CD4-positive, alpha-beta T cell treated with Interleukin-1 beta for 1 hour (primary cell): ENCODE measurements at regions not wholly inside any gene's neighbourhood (a gene's known extent, or its start where the extent isn't known, plus 50 kb on each side); places are given as distances from the start of the nearest gene placed in this dataset.
"Not testable (repeated sequence)": the region's sequence is repeated elsewhere in the genome, so short reads cannot be mapped to it uniquely, and the experiment has no call there.

Experiments
- DNase-seq, 2 donors: peaks; one replicate each; pipeline ENCODE4 v3.0.0-alpha.2; 2020 to 2022

DNA sequence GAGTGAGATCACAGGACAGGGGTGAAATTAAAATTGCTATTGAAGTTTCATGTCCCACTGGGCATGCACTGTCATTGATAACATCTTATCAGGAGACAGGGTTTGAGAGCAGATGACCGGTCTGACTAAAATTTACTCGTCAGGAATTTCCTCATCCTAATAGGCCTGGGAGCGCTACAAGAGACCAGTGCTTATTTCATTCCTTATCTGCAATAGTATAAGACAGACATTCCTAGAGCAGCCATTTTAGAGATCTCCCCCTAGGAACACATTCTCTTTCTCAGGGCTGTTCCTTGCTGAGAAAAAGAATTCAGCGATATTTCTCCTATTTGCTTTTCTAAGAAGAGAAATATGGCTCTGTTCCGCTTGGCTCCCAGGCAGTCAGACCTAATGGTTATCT, 181.4 kb upstream of the ETV3 start:
- DNase-seq: no peak

GRCh38 chr1:157317229-157317628, 179.0 kb upstream of the ETV3 start:
- not testable (repeated sequence) for DNase-seq

DNA sequence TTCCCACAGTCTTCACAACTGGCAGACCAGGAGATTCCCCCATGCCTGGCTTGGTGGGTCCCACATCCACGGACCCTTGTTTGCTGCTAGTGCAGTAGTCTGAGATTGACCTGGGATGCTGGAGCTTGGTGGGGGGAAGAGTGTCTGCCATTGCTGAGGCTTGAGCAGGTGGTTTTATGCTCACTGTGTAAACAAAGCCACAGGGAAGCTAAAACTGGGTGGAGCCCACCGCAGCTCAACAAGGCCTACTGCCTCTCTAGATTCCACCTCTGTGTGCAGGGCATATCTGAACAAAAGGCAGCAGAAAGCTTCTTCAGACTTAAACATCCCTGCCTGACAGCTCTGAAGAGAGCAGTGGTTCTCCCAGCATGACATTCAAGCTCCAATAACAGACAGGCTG, 177.3 kb upstream of the ETV3 start:
- DNase-seq: no peak

- DNase-seq: no peak
These were observed 176.2 kb upstream of the ETV3 start for GRCh38 chr1:157314408-157314807.

DNA sequence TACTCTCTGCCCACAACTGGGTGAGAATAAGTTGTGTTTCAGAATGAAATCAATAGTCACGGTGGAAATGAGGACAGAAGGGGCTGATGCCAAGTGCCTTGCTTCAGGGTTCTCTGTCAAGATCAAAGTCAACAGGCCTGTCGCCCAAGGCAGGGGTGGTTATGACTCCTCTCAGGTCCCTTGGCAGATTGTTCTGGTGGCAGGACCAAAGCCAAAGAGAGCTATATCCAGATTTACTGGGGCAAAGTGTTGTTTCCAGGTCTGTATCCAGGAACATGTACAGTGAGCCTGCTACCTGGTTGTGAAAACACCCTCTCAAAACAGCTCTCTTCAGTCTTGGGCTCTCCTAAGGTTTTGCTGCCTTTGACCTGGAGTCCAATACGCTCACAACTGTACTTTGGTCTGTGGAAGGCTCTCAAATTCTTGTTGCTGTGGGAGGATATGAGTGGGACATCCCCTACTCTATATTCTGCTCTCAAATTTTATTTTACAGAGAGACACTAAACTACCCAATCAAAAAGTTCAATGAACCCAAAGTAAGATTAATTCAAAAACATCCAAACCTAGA, 175.1 kb upstream of the ETV3 start:
- no peak for DNase-seq

- DNase-seq: no peak
These were observed 174.1 kb upstream of the ETV3 start for GRCh38 chr1:157312082-157312812.

DNA sequence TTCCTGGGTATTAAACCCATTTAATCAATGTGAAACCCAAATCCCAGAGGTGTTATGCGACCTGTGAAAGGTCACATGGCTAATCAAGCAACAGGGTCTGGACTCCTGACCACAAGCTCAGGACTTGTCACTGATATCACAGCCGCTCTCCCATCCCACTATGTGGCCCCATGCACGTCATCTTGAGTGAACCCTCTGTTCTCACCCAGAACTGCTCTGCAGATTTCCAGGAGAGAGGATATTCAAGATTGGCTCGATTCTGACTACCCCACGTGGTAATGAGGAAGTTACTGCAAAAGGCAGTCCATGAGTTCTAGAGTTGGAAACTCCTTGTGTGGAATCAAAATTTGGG, 173.5 kb upstream of the ETV3 start:
- no peak for DNase-seq

GRCh38 chr1:157310805-157311729, 172.9 kb upstream of the ETV3 start:
- not testable (repeated sequence) for DNase-seq

GRCh38 chr1:157310401-157310800, 172.2 kb upstream of the ETV3 start:
- no peak for DNase-seq

DNA sequence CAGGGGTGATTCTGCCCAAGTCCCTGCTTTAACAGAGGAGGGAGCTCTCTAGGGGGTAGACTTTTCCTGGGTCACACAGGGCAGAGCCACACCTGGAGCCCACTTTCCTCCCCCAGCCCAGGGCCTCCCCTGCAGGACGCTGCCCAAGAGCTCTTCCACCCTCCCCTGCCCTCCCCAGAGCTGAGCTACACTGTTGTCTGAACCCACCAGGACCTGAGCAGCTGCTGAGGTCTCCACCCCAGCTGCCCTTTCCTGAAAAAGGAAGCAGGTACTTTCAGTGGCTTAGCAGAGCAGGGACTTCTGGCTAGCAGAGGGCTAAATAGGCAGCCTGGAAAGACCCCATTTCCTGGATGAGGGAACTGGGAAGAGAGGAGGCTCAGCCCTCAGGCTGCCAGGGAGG, 169.3 kb upstream of the ETV3 start:
- DNase-seq: no peak

GRCh38 chr1:157306896-157307295, 168.7 kb upstream of the ETV3 start:
- no peak for DNase-seq

GRCh38 chr1:157304271-157304670, 166.1 kb upstream of the ETV3 start:
- no peak for DNase-seq

DNA sequence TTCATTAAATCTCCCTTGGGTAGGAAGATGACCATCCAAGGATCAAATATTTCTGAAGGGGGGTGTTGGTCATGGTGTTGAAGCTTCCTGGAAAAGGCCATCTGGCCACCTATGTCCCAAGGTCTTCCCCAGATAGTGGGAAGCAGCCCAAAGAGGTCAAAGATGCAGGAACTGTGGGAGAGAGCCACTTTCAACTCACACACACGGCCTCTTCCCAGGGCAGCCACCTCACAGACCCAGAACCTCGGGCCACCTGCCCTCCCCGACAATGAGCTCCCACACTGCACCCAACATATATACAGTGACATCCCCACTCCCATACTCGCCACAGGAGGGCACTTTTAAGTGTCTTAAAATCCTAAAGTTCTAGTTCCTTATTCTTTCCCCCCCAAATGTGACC, 164.5 kb upstream of the ETV3 start:
- DNase-seq: no peak

DNA sequence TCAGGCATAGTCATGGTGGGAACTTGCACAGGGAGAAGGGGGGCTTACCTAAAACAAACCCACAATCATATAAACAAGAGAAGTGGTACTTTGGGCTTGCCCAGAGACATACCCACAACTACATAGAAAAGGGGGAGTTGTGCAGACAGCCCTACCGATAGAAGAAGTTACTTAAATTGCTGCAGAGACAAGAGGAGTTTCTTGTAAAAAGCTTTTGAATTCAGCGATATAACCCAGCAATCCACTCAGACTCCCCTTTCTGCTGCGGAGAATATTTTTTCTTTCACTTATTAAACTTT, 164.0 kb upstream of the ETV3 start:
- no peak for DNase-seq

- no peak for DNase-seq
These were observed 163.4 kb upstream of the ETV3 start for GRCh38 chr1:157301477-157302198.

DNA sequence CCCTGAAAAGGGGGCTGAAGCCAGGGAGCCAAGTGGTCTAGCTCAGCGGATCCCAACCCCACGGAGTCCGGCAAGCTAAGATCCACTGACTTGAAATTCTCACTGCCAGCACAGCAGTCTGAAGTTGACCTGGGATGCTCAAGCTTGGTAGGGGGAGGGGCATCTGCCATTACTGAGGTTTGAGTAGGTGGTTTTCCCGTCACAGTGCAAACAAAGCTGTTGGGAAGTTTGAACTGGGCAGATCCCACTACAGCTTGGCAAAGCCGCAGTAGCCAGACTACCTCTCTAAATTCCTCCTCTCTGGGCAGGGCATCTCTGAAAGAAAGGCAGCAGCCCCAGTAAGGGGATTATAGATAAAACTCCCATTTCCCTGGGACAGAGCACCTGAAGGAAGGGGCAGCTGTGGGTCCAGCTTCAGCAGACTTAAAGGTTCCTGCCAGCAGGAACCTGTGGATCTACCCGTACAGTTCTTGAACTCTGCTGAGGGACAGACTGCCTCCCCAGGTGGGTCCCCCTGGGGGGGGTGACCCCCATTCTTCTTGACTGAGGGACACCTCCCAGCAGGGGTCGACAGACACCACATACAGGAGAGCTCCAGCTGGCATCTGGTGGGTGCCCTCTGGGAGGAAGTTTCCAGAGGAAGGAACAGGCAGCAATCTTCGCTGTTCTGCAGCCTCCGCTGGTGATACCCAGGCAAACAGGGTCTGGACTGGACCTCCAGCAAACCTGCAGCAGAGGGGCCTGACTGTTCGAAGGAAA, 156.4 kb upstream of the ETV3 start:
- not testable (repeated sequence) for DNase-seq

GRCh38 chr1:157292809-157293564, 154.8 kb upstream of the ETV3 start:
- no peak for DNase-seq

DNA sequence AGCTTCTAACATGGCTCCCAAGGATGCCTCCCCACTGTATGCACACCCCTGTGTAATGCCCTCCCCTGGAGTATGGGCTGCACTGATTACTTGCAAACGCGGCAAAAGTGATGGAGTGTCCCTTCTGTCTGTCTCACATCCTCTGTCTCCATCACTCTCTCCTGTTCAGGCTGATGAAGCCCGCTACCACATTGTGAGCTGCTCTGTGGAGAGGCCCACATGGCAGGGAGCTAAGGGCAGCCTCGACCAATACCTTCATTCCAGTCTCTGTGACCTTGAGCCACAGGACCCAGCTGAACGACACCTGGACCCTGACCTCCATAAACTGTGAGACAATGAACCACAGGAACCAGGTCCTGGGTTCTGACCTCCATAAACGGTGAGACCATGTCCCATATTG, 154.1 kb upstream of the ETV3 start:
- no peak for DNase-seq

DNA sequence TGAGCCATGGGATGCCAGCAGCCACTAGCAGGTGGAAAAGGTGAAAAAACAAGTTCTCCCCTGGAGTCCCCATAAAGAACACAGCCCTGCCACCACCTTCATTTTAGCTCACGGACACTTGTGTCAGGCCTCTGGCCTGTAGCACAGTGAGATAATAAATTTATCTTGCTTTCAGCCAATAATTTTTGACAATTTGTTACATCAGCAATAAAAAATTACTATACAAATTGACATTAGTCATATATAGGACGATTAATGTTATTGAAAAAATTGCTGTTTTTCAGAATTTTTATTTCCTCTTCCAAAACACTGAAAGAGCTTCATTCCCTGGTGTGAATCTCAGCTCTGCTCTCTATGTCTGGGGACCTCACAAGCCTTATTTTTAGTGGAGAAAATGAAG, 152.9 kb upstream of the ETV3 start:
- no peak for DNase-seq

GRCh38 chr1:157289424-157290105, 151.4 kb upstream of the ETV3 start:
- DNase-seq: no peak

GRCh38 chr1:157288996-157289395, 150.8 kb upstream of the ETV3 start:
- DNase-seq: no peak
